GDM1 (cell line): ENCODE measurements at regions not wholly inside any gene's neighbourhood (a gene's known extent, or its start where the extent isn't known, plus 50 kb on each side); places are given as distances from the start of the nearest gene placed in this dataset.
"Not testable (repeated sequence)": the region's sequence is repeated elsewhere in the genome, so short reads cannot be mapped to it uniquely, and the experiment has no call there.

ENCODE experiments used
- DNase-seq: peaks from one replicate; lab custom pipeline; 2025; lab: John Stamatoyannopoulos, UW

DNA sequence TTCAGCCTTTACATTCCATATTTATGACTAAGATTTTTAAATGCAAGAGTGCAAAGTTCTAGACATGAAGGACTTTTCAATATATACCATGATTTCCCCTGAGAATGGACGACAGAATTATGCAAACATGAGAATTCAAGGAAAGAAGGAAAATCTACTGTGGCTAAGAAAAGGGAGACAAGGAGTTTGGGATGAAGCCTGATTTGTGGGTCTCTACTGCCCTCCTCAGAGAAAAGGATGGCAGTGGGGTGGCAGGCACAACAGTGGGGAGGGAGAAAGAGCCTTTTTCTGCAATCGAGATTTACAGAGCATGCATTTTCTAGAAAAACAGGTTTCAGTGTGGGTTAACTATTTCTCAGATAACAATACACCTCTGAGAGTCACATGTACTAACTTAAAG is 466.9 kb upstream of the NRSN1 start:
- no peak for DNase-seq

DNA sequence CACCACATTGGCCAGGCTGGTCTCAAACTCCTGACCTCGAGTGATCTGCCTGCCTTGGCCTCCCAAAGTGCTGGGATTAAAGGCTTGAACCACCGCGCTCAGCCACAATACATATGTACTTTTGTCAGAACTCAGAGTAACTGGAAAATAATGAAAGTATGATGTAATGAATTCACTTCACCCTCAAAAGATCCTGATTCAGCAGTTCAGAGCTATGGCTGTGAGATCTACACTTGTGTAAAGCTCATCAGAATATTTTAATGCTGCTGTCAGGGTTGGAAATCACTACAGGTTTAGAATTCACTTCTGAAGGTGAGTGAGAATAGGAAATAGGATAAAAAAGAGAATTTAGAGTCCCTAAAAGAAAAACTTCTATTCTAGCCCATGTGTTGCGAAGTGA is 464.5 kb upstream of the NRSN1 start:
- no peak for DNase-seq

DNA sequence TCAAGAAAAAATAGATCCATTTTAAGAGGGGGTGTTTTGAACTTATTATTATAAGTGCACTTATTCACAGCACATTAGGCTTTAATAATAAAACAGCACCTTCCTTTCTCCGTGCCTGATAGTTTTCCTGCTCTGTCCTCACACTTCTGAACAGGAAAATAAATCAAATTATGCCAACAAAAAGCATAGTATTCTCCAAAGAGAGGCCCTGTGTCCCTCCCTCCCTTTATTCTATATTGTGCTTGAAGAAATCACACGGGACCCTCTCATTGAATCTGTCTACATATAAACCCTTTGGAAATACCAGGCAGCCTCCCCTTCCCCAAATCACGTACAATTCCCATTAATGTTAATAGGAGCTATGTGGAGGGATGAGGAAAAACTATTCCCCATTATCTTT is 462.9 kb upstream of the NRSN1 start:
- no peak for DNase-seq

DNA sequence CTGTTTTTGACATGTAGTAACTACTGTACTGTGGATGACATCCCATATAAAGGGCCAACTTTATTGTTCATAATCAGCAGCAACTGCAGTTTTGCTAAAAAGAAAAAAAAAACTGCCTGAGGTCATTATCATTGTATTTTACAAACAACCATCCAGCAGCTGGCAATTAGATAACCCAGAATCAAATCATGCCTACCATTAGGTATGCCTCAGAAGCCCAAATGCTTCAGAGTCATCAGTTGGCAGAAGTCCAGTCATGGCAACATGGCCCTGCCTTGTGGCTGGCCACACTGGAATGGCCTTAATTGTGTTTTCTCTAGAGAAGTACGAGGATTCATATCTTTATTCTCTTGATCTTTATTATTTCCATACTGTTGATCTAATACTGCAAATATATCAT is 462.4 kb upstream of the NRSN1 start:
- no peak for DNase-seq

DNA sequence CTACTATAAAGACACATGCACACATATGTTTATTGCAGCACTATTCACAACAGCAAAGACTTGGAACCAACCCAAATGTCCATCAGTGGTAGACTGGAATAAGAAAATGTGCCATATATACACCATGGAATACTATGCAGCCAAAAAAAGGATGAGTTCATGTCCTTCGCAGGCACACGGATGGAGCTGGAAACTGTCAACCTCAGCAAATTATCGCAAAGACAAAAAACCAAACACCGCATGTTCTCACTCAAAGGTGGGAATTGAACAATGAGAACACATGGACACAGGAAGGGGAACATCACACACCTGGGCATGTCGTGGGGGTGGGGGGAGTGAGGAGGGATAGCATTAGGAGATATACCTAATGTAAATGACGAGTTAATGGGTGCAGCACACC is 460.1 kb upstream of the NRSN1 start:
- DNase-seq: not testable (repeated sequence)

DNA sequence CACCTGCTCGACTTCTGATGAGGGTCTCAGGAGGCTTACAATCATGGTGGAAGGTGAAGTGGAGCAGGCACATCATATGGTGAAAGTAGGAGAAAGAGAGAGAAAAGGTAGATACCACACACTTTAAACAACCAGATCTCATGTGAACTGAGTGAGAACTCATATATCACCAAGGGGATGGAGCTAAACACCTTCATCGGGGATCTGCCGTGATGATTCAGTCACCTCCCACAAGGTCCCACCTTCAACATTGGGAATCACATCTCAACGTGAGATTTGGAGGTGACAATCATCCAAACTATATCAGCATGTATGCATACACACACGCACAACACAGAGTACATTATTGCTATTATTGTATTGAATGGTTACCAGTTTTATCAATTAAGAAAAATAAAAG is 453.3 kb upstream of the NRSN1 start:
- DNase-seq: no peak

DNA sequence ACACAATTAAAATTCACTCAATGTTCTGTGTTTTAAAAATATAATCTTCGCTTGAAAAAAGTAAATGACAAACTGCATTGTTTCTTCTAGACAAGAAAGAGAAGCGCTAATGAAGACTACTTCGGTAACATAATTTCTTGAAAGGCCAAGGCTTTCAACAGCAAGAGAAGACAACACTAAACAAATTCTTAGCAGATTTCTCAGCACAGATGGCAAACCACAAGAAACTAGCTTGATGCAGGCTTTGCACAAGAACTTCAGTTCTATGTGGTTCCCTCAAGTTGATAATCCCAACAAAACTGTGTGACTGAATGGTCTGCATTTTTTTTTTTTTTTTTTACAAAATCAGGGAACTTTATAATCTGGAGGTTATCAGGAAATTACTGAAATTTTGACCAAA is 447.4 kb upstream of the NRSN1 start:
- no peak for DNase-seq

DNA sequence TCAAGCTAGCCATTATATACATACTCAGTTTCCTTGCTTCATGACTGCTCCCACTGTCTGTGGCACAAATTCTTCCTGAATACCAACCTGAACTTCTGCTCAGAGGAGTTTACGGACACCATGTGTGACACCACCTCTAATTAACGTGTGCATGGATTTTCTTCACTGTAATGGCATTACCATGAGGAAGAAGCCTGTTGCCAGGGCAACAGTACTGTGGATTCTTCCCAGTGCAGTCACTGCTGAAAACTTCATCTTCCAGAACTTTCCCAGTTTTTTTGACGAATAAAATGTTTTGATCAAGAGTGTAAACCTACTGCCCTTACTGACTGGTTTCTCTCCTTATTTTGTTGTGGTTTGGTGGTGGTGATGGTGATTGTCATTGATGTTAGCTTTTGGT is 444.3 kb upstream of the NRSN1 start:
- no peak for DNase-seq

DNA sequence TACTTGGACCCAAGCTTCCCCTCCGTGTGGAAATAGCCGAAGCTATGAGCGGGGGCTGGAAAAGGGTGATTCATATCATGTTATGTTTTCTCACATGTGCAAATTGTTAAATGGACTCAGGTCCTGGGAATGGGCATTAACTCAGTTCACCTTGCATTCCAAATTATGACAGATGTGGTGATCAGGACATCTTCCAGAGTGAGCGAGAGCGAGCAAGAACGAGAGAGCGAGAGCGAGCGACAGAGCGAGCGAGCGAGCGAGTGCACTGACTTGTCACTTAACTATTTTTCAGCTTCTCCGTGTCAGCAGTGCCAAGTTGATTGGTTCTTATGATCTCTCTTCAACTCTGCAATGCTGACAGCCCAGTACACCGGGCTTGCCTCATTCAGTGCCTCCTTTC is 437.4 kb upstream of the NRSN1 start:
- no peak for DNase-seq

DNA sequence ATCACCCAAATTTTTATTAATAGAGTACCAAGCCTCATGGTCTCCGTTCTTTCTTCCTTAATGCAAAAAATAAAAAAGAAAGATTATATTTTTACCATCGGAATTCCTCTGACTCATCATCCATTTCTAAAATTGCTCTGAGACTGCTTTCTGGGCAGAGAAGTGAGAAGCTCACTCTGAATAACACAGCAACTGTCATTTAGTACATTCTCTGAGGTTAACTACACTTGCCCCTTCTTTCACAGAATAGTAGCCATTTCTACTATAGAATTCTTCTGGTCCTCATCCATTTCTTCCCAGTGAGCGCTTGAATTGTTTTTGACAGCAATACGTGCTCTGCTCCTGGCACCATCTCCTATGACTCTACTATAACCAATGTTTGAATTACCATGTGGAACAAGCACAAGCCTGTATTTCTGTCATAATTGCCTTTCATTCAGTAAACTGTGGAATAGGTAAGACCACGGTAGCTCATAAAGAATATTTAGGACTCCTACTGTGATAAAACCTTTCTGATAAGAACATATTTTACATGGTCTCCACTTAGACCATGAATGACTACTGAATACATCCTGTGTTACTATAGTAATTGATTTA is 435.5 kb upstream of the NRSN1 start:
- DNase-seq: no peak

DNA sequence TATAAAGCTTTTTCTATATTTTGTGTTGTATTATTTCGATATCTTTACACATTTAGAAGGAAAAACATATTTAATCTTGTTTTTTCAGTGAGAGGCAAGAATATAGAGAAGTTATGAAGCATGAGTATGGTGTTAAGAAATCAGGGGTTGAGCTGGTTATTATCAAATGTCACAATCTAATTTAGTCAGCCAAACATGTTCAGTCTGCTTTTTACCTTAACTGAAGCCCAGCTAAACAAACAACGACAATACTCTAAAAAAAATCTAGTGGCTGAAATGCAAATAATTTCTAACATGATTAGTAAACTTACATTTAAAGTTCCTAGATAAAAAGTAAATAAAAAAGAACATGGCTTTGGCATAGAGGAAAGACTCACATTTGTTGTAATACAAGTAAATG is 433.8 kb upstream of the NRSN1 start:
- no peak for DNase-seq

DNA sequence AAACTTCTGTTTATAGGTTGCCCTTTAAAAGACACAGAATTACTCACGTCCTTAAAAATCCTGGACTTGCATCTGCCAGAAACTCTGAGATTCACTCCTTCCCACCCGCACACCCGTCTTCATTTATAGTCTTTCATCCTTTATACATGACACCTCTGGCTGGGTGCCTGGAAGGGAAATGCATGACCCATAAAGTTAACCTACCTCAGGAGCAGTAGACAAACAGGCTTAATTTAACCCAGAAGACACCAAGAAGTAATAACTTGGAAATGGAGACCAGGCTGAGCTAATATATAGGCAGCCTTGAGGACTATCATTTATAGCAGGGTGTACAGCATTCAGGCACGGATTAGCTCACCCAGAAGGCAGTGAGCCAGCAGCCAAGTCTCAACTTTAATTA is 429.0 kb upstream of the NRSN1 start:
- no peak for DNase-seq

DNA sequence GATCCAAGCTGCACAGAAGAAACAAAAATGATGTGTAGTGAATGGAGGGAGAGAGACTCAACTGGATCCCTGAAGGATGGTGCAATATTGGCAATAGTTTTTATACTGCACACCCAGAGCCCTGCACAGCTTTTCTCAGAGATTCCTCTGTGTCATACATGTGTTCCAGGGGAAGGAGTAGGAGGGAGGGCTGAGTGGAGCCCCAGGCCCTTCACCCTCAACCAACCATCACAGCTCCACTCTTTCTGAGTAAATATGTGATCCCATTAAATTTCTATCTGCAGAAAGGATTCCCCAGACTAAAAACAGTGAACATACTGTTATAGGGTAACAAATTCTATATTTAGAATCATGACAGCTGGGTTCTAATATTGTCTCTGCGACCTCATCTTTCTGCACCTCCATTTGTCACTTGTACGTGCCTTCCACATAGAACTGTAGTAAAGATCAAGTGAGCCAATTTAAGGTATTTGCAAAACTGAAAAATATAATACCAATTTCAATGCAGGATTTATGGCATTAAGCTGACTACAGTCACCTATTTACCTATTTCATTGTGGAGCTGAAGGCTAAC is 421.4 kb upstream of the NRSN1 start:
- no peak for DNase-seq

DNA sequence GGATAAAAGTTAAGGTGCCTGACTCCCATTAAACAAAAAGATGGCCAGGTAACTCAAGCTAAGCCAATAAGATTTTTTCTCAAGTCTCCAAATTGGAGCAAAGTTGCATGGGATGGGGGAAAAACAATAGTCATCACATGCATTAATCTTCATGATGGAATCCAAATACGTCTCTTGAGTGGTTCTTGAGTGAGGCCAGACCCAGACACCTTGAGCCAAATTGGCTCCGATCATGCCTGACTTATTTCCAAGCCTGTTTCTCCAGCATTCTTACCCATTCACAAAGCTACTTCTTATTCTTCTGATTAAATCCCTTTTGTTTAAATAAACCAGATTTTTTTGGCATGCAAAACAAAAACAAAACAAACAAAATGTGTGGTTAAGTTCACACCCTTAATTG is 420.3 kb upstream of the NRSN1 start:
- DNase-seq: no peak

DNA sequence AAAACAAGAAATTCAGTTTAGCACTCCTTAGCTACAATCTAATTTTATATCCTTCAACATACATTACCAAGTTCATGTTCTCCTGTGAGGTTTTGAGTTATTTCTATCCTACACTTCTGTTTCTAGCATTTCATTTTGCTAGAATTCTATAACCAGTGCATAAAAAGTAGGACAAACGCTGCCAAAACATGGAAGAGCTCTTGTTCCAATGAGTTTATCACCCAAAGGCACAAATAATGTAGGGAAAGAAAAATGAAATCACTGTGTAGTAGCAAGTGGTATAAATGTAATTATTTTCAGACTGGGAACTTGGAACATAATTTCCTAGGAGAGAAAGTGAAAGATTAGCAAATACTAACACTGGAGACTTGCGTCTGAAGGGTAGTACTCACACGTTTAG is 413.3 kb upstream of the NRSN1 start:
- no peak for DNase-seq

DNA sequence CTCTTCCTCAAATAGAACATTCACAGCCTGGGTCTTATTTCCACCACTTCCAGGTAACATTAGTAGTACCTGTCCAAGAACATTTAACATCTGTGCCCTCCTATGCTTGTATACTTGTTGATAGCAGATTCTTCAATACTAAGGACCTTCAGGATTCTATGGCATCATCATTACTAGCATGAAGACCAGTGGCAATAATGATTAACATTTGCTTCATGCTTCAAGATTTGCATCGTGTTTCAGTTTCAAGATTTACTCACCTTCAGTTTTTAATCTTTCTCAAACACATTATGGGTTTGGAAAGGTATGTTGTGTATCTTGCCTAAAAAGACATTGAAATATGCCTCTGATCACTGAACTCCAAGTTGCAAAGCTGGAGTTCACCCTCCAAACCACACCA is 412.8 kb upstream of the NRSN1 start:
- DNase-seq: no peak

DNA sequence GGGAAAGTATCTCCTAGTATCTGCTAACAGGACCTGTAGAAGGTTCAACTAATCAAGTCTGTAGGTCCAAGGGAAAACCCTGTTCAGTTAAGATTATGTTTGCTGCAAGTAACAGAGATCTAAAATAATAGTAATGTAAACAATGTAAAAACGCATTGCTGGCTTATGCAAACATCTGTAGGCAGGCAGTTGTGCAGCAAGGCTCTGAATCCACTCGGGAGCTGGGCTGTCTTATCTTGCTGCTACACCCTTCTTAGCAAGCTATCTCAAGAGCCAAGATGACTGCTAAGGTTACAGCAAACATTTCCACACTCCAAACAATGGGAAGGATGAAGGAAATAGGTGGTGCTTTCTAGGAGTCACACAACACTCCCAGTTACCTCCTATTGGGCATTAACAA is 397.3 kb upstream of the NRSN1 start:
- DNase-seq: no peak

DNA sequence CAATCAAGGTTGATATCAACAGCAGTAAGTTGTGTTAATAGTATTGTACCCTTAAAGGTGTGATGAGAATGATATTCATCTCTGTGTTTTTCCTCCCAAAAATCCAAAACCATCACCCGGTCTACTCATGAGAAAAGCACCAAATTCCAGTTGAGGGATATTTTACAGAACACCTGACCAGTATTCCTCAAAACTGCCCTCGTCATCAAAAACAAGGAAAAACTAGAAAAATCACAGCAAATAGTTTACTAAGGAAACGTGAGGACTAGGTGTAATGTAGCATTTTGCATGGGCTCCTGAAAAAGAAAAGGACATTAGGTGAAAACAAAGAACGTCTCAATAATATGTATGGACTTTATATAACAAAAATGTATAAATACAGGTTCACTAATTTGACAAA is 394.4 kb upstream of the NRSN1 start:
- no peak for DNase-seq

DNA sequence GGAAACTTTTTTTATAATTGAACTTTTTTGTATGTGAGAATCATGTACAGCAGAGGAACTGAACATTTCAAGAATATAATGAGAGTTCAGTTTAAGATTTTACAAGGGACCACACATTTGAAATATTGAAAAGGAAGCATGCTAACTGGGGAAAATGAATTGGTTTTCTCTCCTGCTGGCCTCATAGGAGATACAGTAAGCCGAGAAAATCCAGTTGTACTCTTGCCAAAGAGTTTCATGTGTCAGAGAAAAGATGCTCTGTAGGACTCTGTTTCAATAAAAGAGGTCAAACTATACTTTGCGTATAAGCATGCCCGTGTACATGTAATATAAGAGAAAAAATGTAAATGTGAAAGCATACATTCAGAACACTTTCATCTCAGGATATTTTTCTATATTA is 393.5 kb upstream of the NRSN1 start:
- DNase-seq: no peak

DNA sequence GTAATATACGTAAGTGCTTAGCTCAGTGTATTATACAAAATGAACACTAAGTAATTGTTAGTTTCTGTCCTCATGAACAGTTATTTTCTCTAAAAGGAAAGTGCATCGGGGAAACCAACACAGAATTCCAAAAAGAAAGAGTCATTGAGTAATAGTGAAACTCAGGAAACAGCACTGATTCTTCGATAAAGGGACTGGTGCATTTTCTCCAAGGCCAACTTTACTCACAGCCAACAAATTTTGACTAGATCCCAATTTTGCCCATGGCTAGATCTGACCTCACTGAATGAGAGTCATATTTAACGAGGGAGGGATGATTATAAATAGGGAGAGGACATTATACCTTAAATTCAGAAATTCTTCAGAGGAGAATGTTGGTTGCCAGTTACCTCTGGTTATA is 390.9 kb upstream of the NRSN1 start:
- DNase-seq: no peak

DNA sequence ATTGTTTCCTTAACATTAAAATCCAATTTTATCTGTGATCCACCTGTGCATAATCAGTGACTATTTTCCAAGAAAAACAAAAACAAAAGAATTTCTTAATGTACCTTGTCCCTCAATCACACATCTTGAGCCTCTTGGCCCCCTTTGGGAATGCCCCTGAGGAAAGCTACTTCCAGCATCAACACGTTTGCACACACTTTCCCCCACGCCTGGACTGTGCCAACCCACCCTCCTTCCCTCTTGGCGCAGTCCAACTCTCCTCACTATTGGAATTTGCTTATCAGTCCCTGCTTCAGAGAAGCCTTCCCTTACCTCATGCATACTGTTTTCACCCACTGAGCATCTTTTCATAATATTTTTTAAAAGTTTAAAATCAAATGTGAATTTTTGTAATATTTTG is 389.4 kb upstream of the NRSN1 start:
- DNase-seq: no peak

DNA sequence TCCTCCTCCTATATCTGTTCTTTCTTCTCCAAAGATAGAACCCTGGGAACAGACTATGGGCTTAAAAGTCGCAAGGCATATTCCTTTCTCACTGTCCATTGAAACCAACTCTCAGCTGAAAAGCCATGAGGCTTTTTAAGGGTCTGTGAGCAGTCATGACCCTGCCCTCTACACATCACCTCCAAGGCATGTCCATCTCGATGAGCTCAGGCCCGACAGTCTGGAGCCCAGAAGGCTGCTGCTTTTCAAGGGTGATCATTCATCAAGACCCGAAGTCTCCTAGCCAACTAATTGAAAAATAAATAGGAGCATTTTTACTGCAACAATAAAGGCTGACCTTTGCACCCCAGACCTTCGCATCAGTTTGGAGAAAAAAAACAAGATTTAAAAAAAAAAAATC is 378.8 kb upstream of the NRSN1 start:
- DNase-seq: no peak

DNA sequence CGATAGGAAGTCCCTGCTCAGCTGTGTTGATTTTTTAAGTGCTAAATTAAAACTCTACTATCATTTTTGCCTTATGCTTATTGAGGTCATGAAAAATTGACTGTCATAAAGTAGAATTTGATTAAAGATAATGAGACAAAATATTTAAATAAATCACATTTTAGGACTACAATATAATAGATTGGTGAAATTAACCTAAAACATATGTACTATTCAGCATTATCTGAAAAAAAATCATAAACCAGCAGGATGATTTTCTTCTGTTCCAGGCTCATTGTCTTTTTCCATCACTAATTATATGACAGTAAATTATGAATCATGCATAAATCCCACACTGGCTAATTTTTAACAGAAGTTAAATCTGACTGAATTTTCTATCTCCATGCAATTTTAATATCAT is 373.6 kb upstream of the NRSN1 start:
- DNase-seq: no peak

DNA sequence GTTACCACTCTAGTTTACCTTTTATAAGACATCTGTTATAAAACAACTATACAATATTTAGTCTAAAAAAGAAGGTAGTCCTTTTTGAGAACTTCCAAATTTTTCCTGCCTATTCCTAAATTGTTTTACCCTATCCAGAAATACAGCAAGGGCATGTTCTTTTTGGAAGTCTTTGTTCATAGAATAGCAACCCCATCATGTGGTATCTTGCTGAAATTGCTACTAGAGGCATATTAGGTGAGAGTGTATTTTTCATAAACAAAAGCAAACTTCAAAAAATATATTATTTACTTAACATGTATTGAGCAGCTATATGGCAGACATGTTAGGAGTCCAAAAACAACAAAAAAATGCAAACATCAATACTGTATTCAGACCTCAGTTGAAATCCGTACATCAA is 371.8 kb upstream of the NRSN1 start:
- DNase-seq: no peak

DNA sequence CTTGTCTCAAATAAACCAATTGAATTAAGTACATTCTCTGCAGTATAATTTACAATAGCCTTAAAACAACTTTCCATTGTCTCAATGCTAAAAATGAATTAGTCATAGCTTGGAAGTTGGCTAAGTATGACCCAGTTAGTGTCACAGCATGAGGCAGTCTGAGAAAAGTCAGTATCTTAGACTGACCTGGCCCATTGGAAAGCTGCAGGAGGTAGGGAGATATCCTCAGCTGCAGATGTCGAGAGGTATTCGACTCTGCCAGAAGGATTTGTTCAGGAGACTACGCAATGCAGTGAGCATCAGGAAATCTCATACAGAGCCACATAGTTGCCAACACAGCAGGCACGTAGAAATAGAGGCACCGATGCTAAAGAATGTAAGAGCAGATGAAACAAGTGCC is 350.9 kb upstream of the NRSN1 start:
- no peak for DNase-seq
